Parathyroid adenoma (tissue), 2 donors: ENCODE measurements at regions not wholly inside any gene's neighbourhood (a gene's known extent, or its start where the extent isn't known, plus 50 kb on each side); places are given as distances from the start of the nearest gene placed in this dataset.

Source experiments
- H2AFZ ChIP-seq: fragments of 300-600 bp; sonication (generic); one replicate; pipeline ENCODE4 v1.7.0; 2017; ENCODE audit warnings: antibody characterized with exemption, mild to moderate bottlenecking
- H3K27ac ChIP-seq: fragments of 300-600 bp; sonication (generic); one replicate; pipeline ENCODE4 v1.7.0; 2017
- H3K27me3 ChIP-seq: fragments of 300-600 bp; sonication (generic); one replicate; pipeline ENCODE4 v1.7.0; 2017; ENCODE audit warnings: low read length; ENCODE audit not compliant: control insufficient read depth, insufficient read depth
- H3K36me3 ChIP-seq: fragments of 300-600 bp; sonication (generic); one replicate; pipeline ENCODE4 v1.7.0; 2017; ENCODE audit warnings: low read length; ENCODE audit not compliant: control insufficient read depth, insufficient read depth
- H3K4me1 ChIP-seq: fragments of 300-600 bp; sonication (generic); one replicate; pipeline ENCODE4 v1.7.0; 2017; ENCODE audit warnings: control low read depth
- H3K4me2 ChIP-seq: fragments of 300-600 bp; sonication (generic); one replicate; pipeline ENCODE4 v1.7.0; 2017; ENCODE audit warnings: low read length
- H3K4me3 ChIP-seq: fragments of 300-600 bp; sonication (generic); one replicate; pipeline ENCODE4 v1.7.0; 2017; ENCODE audit warnings: low read depth, low read length
- H3K79me2 ChIP-seq: fragments of 300-600 bp; sonication (generic); one replicate; pipeline ENCODE4 v1.7.0; 2017; ENCODE audit warnings: control low read depth
- H3K9ac ChIP-seq: fragments of 300-600 bp; sonication (generic); one replicate; pipeline ENCODE4 v1.7.0; 2017; ENCODE audit warnings: mild to moderate bottlenecking
- H3K9me3 ChIP-seq: fragments of 300-600 bp; sonication (generic); one replicate; pipeline ENCODE4 v1.7.0; 2017; ENCODE audit warnings: low read length; ENCODE audit not compliant: control insufficient read depth
- CTCF ChIP-seq: fragments of 300-600 bp; sonication (generic); IDR thresholded peaks from one replicate; pipeline ENCODE4 v1.7.0; 2017; ENCODE audit warnings: antibody characterized with exemption, mild to moderate bottlenecking
- donor health status: primary hyperparathyroidism.

- TF ChIP-seq CTCF: no peak
- Histone ChIP-seq H3K36me3 (no peaks in the 10 kb centered on the region), H3K9ac (no peak overlapping the region), H3K4me1 (no peaks in the 10 kb centered on the region), H3K4me2 (no peak overlapping the region), H3K79me2 (no peaks in the 10 kb centered on the region), H3K9me3 (no peaks in the 10 kb centered on the region), H2AFZ (no peak overlapping the region), H3K4me3 (no peak overlapping the region), H3K27me3 (no peaks in the 10 kb centered on the region), H3K27ac (no peak overlapping the region)
Measured at GRCh38 chr20:6857927-6858326, 90.4 kb downstream of the BMP2 start.

DNA sequence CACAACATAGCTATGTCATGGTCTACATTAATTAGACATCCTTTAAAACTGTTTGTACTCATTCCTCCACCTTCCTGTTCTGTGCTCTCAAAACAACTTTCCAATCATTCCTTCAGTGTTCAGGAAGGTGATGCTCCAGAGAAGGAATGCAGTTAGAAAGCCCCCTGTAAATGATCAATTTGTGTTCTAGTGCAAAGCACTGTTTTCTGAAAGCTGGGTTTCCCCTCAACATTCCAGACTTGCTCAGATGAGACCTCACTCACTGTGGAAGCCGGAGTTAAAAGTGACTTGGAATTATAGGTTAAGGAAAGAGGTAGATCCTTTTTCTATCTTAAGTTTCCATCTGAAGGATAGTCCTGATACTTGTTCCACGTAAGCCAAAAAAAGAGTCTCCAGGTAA is 95.9 kb downstream of the BMP2 start:
- H3K27me3 ChIP-seq: no peaks in the 10 kb centered on the region
- no peak overlapping the region for H3K9ac ChIP-seq
- H3K4me2 ChIP-seq: no peak overlapping the region
- TF ChIP-seq CTCF: no peak
- H3K9me3 ChIP-seq: no peaks in the 10 kb centered on the region
- H3K4me3 ChIP-seq: no peak overlapping the region
- H3K4me1 ChIP-seq: no peaks in the 10 kb centered on the region
- H2AFZ ChIP-seq: no peak overlapping the region
- no peaks in the 10 kb centered on the region for H3K36me3 ChIP-seq
- H3K27ac ChIP-seq: no peak overlapping the region
- no peaks in the 10 kb centered on the region for H3K79me2 ChIP-seq

- H3K27me3 ChIP-seq: no peaks in the 10 kb centered on the region
- no peak for TF ChIP-seq CTCF
- no peak overlapping the region for H3K4me3 ChIP-seq
- no peak overlapping the region for H3K27ac ChIP-seq
- no peaks in the 10 kb centered on the region for H3K4me1 ChIP-seq
- no peak overlapping the region for H2AFZ ChIP-seq
- H3K9ac ChIP-seq: no peak overlapping the region
- no peak overlapping the region for H3K4me2 ChIP-seq
- H3K79me2 ChIP-seq: no peaks in the 10 kb centered on the region
- H3K36me3 ChIP-seq: no peaks in the 10 kb centered on the region
- H3K9me3 ChIP-seq: no peaks in the 10 kb centered on the region
Measured at GRCh38 chr20:6863798-6864201, 96.3 kb downstream of the BMP2 start.

DNA sequence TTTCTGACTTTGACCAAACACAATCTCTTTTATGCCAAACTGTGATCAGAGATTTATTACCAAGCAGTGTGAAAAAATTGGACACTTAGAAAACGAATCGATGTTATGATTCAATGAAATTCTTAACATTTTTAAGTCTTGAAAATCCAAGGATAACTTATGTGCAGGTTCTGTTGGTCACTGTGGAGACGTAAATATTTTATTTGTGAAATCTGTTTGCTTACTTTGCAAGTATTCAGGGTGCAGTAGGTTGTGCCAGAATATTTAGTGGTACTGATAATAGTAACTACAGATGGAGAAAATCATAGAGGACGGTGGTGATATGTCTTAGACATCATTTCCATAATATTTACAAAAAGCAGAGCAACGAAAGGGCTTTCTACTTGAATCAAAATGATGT is 97.3 kb downstream of the BMP2 start:
- H3K4me3 ChIP-seq: no peak overlapping the region
- H3K27me3 ChIP-seq: no peaks in the 10 kb centered on the region
- H3K4me1 ChIP-seq: no peaks in the 10 kb centered on the region
- H3K9me3 ChIP-seq: no peaks in the 10 kb centered on the region
- no peak overlapping the region for H3K4me2 ChIP-seq
- no peak overlapping the region for H3K27ac ChIP-seq
- no peaks in the 10 kb centered on the region for H3K36me3 ChIP-seq
- H2AFZ ChIP-seq: no peak overlapping the region
- no peak for TF ChIP-seq CTCF
- H3K79me2 ChIP-seq: no peaks in the 10 kb centered on the region
- H3K9ac ChIP-seq: no peak overlapping the region

- TF ChIP-seq CTCF: no peak
- Histone ChIP-seq H3K27ac (no peak overlapping the region), H3K9ac (no peak overlapping the region), H3K36me3 (no peaks in the 10 kb centered on the region), H3K79me2 (no peaks in the 10 kb centered on the region), H3K9me3 (no peaks in the 10 kb centered on the region), H3K4me1 (no peaks in the 10 kb centered on the region), H3K4me3 (no peak overlapping the region), H2AFZ (no peak overlapping the region), H3K27me3 (no peaks in the 10 kb centered on the region), H3K4me2 (no peak overlapping the region)
Measured at GRCh38 chr20:6866741-6867140, 99.3 kb downstream of the BMP2 start.
